GM12875 (cell line): ENCODE measurements at regions not wholly inside any gene's neighbourhood (a gene's known extent, or its start where the extent isn't known, plus 50 kb on each side); places are given as distances from the start of the nearest gene placed in this dataset.

Experiments
- H3K4me3 ChIP-seq: one replicate; pipeline ENCODE4 v1.5.1; 2011; ENCODE audit warnings: low read depth, low read length, control low read depth
- TF ChIP-seq, protein P1 (sequence below): IDR thresholded peaks from 2 replicates; pipeline ENCODE4 v1.5.1; 2011; ENCODE audit warnings: low read depth, mild to moderate bottlenecking, control low read depth, inconsistent platforms, low read length, moderate library complexity, borderline replicate concordance; ENCODE audit not compliant: insufficient read depth

DNA sequence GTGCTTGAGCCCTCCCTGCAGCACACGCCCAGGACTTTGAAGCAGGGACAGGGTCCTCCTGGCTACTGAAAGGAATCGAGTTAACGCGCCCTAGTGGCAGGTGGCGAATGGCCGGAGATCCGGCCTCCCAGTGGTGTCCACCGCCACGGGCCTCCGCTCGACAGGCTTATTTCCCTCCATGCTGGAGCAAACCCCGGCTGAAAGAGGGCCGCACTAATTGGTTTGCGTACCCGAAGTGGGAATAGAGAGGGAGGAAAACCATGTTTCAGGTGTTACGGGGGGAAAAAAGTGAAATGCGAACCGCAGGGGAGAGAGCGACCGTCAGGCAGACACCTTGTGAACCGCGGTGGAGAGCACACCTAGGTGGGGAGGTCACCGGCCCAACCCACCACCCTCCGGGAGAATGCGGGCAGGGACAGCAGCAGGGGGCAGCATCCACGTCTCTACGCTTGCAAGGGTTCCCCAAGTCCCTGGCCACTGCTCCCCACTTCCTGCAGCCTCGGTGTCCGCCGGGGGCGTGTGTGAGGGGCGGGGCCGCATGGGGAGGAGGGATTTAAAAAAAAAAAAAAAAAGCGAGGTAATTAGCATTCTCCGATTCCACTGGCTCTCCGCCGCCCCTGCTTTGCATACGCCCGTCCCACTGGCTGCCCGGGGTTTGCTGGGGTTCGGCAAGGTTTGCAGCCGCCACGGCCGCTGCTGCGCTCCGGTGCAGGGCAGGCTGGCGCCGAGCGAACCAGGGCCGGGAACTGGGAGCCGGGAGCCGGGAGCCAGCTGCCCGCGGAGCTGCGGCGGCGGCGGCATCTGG is 224.6 kb upstream of the CRY1 start:
- H3K4me3 ChIP-seq, result no peak overlapping the region
- TF ChIP-seq, protein P1, sequence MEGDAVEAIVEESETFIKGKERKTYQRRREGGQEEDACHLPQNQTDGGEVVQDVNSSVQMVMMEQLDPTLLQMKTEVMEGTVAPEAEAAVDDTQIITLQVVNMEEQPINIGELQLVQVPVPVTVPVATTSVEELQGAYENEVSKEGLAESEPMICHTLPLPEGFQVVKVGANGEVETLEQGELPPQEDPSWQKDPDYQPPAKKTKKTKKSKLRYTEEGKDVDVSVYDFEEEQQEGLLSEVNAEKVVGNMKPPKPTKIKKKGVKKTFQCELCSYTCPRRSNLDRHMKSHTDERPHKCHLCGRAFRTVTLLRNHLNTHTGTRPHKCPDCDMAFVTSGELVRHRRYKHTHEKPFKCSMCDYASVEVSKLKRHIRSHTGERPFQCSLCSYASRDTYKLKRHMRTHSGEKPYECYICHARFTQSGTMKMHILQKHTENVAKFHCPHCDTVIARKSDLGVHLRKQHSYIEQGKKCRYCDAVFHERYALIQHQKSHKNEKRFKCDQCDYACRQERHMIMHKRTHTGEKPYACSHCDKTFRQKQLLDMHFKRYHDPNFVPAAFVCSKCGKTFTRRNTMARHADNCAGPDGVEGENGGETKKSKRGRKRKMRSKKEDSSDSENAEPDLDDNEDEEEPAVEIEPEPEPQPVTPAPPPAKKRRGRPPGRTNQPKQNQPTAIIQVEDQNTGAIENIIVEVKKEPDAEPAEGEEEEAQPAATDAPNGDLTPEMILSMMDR, result no peak

DNA sequence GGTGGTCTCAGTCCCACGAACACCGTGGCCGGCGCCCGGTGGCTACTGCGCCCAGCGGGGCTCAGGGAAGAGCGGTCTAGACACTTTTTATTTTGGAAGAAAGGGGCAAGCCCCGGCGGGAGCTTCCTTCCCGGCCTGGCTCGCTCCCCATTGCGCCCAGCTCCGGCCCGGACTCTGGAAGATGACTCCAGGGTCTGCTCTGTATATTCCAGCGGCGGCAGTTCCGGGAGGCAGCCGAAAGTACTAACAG is 225.1 kb upstream of the CRY1 start:
- no peak overlapping the region for H3K4me3 ChIP-seq
- TF ChIP-seq, protein P1, result no peak

DNA sequence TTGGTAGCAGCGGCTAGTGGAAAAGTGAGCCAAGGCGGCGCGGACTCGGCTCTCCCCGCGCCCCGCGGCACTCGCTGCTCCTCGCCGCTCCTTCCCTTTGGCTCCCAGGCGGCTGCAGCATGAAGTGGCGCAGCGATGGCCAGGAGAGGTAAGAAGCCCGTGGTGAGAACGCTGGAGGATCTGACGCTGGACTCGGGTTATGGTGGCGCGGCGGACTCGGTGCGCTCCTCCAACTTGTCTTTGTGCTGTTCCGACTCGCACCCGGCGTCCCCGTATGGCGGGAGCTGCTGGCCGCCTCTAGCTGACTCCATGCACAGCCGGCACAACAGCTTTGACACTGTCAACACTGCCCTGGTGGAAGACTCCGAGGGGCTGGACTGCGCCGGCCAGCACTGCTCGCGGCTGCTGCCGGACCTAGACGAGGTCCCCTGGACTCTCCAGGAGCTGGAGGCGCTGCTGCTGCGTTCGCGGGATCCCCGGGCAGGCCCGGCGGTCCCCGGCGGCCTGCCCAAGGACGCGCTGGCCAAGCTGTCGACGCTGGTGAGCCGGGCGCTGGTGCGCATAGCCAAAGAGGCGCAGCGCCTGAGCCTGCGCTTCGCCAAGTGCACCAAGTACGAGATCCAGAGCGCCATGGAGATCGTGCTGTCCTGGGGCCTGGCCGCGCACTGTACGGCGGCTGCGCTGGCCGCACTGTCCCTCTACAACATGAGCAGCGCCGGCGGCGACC is 225.6 kb upstream of the CRY1 start:
- H3K4me3 ChIP-seq, result no peak overlapping the region
- TF ChIP-seq, protein P1, result no peak

DNA sequence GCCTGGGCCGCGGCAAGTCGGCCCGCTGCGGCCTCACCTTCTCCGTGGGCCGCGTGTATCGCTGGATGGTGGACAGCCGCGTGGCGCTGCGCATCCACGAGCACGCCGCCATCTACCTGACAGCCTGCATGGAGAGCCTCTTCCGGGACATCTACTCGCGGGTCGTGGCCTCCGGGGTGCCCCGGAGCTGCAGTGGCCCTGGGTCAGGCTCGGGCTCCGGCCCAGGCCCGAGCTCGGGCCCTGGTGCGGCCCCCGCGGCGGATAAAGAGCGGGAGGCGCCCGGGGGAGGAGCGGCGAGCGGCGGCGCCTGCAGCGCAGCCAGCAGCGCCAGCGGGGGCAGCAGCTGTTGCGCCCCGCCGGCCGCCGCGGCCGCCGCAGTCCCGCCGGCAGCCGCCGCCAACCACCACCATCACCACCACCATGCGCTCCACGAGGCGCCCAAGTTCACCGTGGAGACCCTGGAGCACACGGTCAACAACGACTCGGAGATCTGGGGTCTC is 226.2 kb upstream of the CRY1 start:
- no peak overlapping the region for H3K4me3 ChIP-seq

DNA sequence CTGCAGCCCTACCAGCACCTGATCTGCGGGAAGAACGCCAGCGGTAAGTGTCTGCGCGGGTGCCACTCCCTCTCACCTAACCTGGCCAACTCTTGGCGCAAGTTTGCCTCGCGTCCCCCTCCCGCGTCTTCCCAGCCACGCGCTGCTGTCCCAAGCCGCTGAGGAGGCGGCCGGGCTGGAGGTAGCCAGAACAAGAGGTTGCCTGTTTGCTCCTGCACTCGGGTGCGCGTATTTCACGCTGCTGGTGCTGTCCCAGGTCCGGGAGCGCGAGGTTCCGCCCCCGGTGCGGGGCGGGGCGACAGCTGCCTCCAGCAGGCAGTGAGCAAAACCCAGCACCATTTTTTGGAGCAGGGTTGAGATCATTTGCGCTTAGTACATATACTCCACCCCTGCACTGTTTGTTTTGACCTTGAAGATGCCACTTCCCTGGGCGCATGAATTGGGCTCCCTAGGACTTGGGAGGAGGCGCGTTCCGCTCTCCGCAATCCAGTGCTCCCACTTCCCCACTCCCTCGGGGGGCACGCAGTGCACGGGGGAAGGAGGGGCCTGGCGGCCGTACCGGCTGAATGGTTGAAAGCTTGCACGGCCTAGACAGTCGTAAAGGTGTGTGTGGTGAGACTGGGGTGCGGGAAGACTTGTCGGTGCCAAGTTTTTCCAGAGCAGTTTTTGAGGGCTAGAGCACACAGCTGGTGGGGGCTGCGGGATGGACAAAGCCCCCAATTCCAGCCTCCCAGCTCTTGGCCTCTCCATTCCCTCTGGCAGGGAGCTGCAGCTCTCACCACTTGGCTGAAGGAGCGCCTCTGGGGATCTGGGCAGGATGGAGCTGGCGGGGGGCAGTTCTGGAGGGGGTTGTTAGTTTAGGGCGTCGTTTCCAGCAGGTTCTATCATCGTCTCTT is 226.9 kb upstream of the CRY1 start:
- no peak overlapping the region for H3K4me3 ChIP-seq
- TF ChIP-seq, protein P1, result no peak

More for the DNA sequence above, 226.2 kb upstream of the CRY1 start:
- TF ChIP-seq, protein P1, result no peak

DNA sequence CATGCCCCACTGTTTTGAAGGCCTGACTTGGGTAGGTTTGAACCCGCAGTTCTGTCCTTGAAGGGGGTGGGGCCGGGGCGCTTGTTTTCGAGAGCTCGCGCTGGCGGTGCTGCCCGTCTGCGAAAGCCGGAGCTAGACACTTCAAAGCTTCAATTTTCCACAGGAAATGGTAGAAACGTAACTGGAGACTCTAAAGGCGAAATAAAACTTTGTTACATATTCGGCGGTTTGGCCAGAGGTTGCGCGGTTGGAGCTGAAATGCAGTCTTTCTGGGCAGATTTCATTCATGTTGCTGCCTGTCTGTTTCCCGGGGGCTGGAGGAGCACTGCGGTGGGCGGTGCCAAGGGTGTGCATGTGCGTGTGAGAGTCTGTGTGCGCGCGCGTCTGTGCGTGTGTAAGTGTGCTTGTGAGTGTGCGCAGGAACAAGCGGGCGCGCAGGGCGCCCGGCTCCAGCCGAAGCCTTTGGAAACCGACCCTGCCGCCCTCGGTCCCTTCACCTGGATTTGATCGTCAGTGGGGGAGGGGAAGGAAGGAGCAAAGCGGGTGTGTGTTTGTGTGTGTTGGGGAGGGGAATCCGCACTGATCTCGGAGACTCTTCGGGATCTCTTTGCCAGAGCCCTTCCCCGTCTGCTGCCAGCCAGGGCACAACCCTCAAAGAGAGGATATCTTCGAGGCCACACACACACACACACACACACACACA is 227.7 kb upstream of the CRY1 start:
- H3K4me3 ChIP-seq, result no peak overlapping the region

More for the DNA sequence above, 227.7 kb upstream of the CRY1 start:
- TF ChIP-seq, protein P1, result no peak
